K562 (cell line): ENCODE measurements at regions not wholly inside any gene's neighbourhood (a gene's known extent, or its start where the extent isn't known, plus 50 kb on each side); places are given as distances from the start of the nearest gene placed in this dataset.

Experiments used
- CBX3 ChIP-seq, 2 experiments: IDR thresholded peaks; 1 replicate in 1 of 2; 2 replicates in 1 of 2; pipeline ENCODE4 v1.6.1; 2012; ENCODE audit warnings: inconsistent platforms in 2 of 2, low read length in 2 of 2, borderline replicate concordance in 1 of 2, control low read depth in 1 of 2
- CHAMP1 ChIP-seq: fragments of 450-650 bp; IDR thresholded peaks from 2 replicates; pipeline ENCODE4 v1.6.1; 2016; ENCODE audit warnings: mild to moderate bottlenecking
- ELK1 ChIP-seq: sonication (generic); formaldehyde crosslinking; IDR thresholded peaks from 2 replicates; pipeline ENCODE4 v1.8.1; 2022; ENCODE audit warnings: missing genetic modification reagents
- EP300 ChIP-seq: IDR thresholded peaks from 2 replicates; pipeline ENCODE4 v1.6.1; 2012; ENCODE audit warnings: low read length, improper control_type of control experiment
- EZH2 ChIP-seq: IDR thresholded peaks from 2 replicates; pipeline ENCODE4 v1.6.1; 2012; ENCODE audit warnings: low read depth, mild to moderate bottlenecking, inconsistent platforms, low read length, borderline replicate concordance
- NEUROD1 ChIP-seq: fragments of 150-350 bp; IDR thresholded peaks from 2 replicates; pipeline ENCODE4 v1.6.1; 2014; ENCODE audit warnings: borderline replicate concordance, low read length, low read depth; ENCODE audit not compliant: partially characterized antibody
- ZNF407 ChIP-seq: fragments of 450-650 bp; IDR thresholded peaks from 2 replicates; pipeline ENCODE4 v1.6.1; 2016; ENCODE audit warnings: low read depth
- ZNF75A ChIP-seq: fragments of 450-650 bp; formaldehyde crosslinking; IDR thresholded peaks from 2 replicates; pipeline ENCODE4 v1.4.0; 2020; ENCODE audit warnings: mild to moderate bottlenecking
- ZNF778 ChIP-seq: fragments of 450-650 bp; formaldehyde crosslinking; IDR thresholded peaks from 2 replicates; pipeline ENCODE4 v1.4.0; 2020; ENCODE audit warnings: mild to moderate bottlenecking, moderate library complexity

- no peak for TF ChIP-seq CHAMP1
- no peak for TF ChIP-seq ZNF407
- TF ChIP-seq CBX3 (IDR thresholded peaks at IDR 0.05; ENCODE audit: borderline replicate concordance in 1 of 2, low read length in 2 of 2): no peak
- no peak for TF ChIP-seq EP300
- TF ChIP-seq ELK1: no peak
- no peak for TF ChIP-seq NEUROD1
- no peak for TF ChIP-seq ZNF75A (CRISPR knock-in tag)
- no peak for TF ChIP-seq EZH2
- no peak for TF ChIP-seq ZNF778 (CRISPR knock-in tag)
Measured at GRCh38 chr2:78416625-78417300, 608.7 kb upstream of the REG3G start (continued).
